ENCODE measurements at regions not wholly inside any gene's neighbourhood (a gene's known extent, or its start where the extent isn't known, plus 50 kb on each side); places are given as distances from the start of the nearest gene placed in this dataset.

GRCh38 chr2:223477318-223477717, 124.8 kb downstream of the SCG2 start:
- no peak overlapping the region for H3K4me3 Mint-ChIP-seq
- ATAC-seq = no peak
- no peak overlapping the region for H3K4me3 ChIP-seq (ENCODE audit: low read length)
- H3K4me1 Mint-ChIP-seq = peaks cover 0 to 2% (median 0%) of the 10 kb centered on the region in 7 donors
- H3K36me3 Mint-ChIP-seq = peaks cover 0 to 3% (median 0%) of the 10 kb centered on the region in 5 donors
- H3K27me3 Mint-ChIP-seq = peaks cover 0 to 6% (median 4%) of the 10 kb centered on the region in 5 donors
- ChIA-PET POLR2A (no interaction called here), CTCF (no interaction called here)
- intact Hi-C loops (cut with micrococcal nuclease) = no loop called here
- H3K9me3 ChIP-seq (ENCODE audit: control insufficient read depth in 2 of 3, low read length in 3 of 3) = no peaks in the 10 kb centered on the region
- DNase-seq = no peak
- peaks cover 0 to 11% (median 4%) of the 10 kb centered on the region in 11 donors for H3K9me3 Mint-ChIP-seq
- no peak overlapping the region for H3K27ac Mint-ChIP-seq
- no peaks in the 10 kb centered on the region for H3K36me3 ChIP-seq (ENCODE audit: control insufficient read depth in 2 of 3, insufficient read depth in 3 of 3, low read length in 3 of 3)
- no peak overlapping the region for H3K27ac ChIP-seq (ENCODE audit: low read depth, low read length)
- no peaks in the 10 kb centered on the region for H3K27me3 ChIP-seq (ENCODE audit: control insufficient read depth in 2 of 2, insufficient read depth in 2 of 2, low read length in 2 of 2)
- H3K4me1 ChIP-seq (ENCODE audit: control insufficient read depth in 2 of 2, insufficient read depth in 2 of 2, low read length in 2 of 2) = no peaks in the 10 kb centered on the region

- Histone ChIP-seq H3K9me3 (ENCODE audit: control insufficient read depth in 2 of 3, low read length in 3 of 3) (no peaks in the 10 kb centered on the region), H3K27me3 (ENCODE audit: control insufficient read depth in 2 of 2, insufficient read depth in 2 of 2, low read length in 2 of 2) (no peaks in the 10 kb centered on the region), H3K27ac (ENCODE audit: low read depth, low read length) (no peak overlapping the region), H3K4me3 (ENCODE audit: low read length) (no peak overlapping the region), H3K36me3 (ENCODE audit: control insufficient read depth in 2 of 3, insufficient read depth in 3 of 3, low read length in 3 of 3) (no peaks in the 10 kb centered on the region), H3K4me1 (ENCODE audit: control insufficient read depth in 2 of 2, insufficient read depth in 2 of 2, low read length in 2 of 2) (no peaks in the 10 kb centered on the region)
- ATAC-seq (no peak), DNase-seq (no peak)
- H3K4me1 Mint-ChIP-seq = no peaks in the 10 kb centered on the region
- no peak overlapping the region for H3K4me3 Mint-ChIP-seq
- intact Hi-C loops (cut with micrococcal nuclease) = no loop called here
- H3K36me3 Mint-ChIP-seq = peaks cover 0 to 3% (median 0%) of the 10 kb centered on the region in 5 donors
- peaks cover 0 to 6% (median 0%) of the 10 kb centered on the region in 5 donors for H3K27me3 Mint-ChIP-seq
- no peak overlapping the region for H3K27ac Mint-ChIP-seq
- CTCF ChIA-PET = no interaction called here
- H3K9me3 Mint-ChIP-seq = peaks cover 0 to 6% (median 0%) of the 10 kb centered on the region in 11 donors
- POLR2A ChIA-PET = no interaction called here
Measured at GRCh38 chr2:223481486-223481885, 120.7 kb downstream of the SCG2 start.

GRCh38 chr2:223486751-223487150, 115.4 kb downstream of the SCG2 start:
- H3K4me3 ChIP-seq (ENCODE audit: low read length) = no peak overlapping the region
- DNase-seq = no peak
- H3K9me3 Mint-ChIP-seq = peaks cover 0 to 7% (median 0%) of the 10 kb centered on the region in 11 donors

GRCh38 chr2:223487214-223487846, 114.8 kb downstream of the SCG2 start:
- CTCF ChIA-PET = no interaction called here

More at GRCh38 chr2:223486751-223487150, 115.4 kb downstream of the SCG2 start:
- no peaks in the 10 kb centered on the region for H3K4me1 Mint-ChIP-seq
- H3K27me3 ChIP-seq (ENCODE audit: control insufficient read depth in 2 of 2, insufficient read depth in 2 of 2, low read length in 2 of 2) = no peaks in the 10 kb centered on the region
- no peak overlapping the region for H3K4me3 Mint-ChIP-seq
- ATAC-seq = no peak
- no peaks in the 10 kb centered on the region for H3K36me3 ChIP-seq (ENCODE audit: control insufficient read depth in 2 of 3, insufficient read depth in 3 of 3, low read length in 3 of 3)
- H3K9me3 ChIP-seq (ENCODE audit: control insufficient read depth in 2 of 3, low read length in 3 of 3) = no peaks in the 10 kb centered on the region
- POLR2A ChIA-PET = no interaction called here
- H3K4me1 ChIP-seq (ENCODE audit: control insufficient read depth in 2 of 2, insufficient read depth in 2 of 2, low read length in 2 of 2) = no peaks in the 10 kb centered on the region
- H3K27ac ChIP-seq (ENCODE audit: low read depth, low read length) = no peak overlapping the region
- intact Hi-C loops (cut with micrococcal nuclease) = no loop called here
- no peak overlapping the region for H3K27ac Mint-ChIP-seq
- no peaks in the 10 kb centered on the region for H3K36me3 Mint-ChIP-seq
- CTCF ChIA-PET = no interaction called here
- H3K27me3 Mint-ChIP-seq = no peaks in the 10 kb centered on the region

GRCh38 chr2:223488814-223489213, 113.3 kb downstream of the SCG2 start:
- intact Hi-C loops (cut with micrococcal nuclease) = no loop called here
- Mint-ChIP-seq H3K27me3 (no peaks in the 10 kb centered on the region), H3K4me1 (no peaks in the 10 kb centered on the region), H3K36me3 (no peaks in the 10 kb centered on the region), H3K4me3 (no peak overlapping the region), H3K27ac (no peak overlapping the region), H3K9me3 (peaks cover 0 to 7% (median 0%) of the 10 kb centered on the region in 11 donors)
- Histone ChIP-seq H3K27ac (ENCODE audit: low read depth, low read length) (no peak overlapping the region), H3K27me3 (ENCODE audit: control insufficient read depth in 2 of 2, insufficient read depth in 2 of 2, low read length in 2 of 2) (no peaks in the 10 kb centered on the region), H3K4me1 (ENCODE audit: control insufficient read depth in 2 of 2, insufficient read depth in 2 of 2, low read length in 2 of 2) (no peaks in the 10 kb centered on the region), H3K4me3 (ENCODE audit: low read length) (no peak overlapping the region), H3K36me3 (ENCODE audit: control insufficient read depth in 2 of 3, insufficient read depth in 3 of 3, low read length in 3 of 3) (no peaks in the 10 kb centered on the region), H3K9me3 (ENCODE audit: control insufficient read depth in 2 of 3, low read length in 3 of 3) (no peaks in the 10 kb centered on the region)
- ATAC-seq (no peak), DNase-seq (no peak)
- CTCF ChIA-PET = no interaction called here
- POLR2A ChIA-PET = interaction anchor here (0.6 kb wide), 1 partner anchor 49 kb away, joined by 3 read pairs; no protein-coding TSS in a partner anchor

More at GRCh38 chr2:223487214-223487846, 114.8 kb downstream of the SCG2 start:
- no peaks in the 10 kb centered on the region for H3K9me3 ChIP-seq (ENCODE audit: control insufficient read depth in 2 of 3, low read length in 3 of 3)
- H3K36me3 ChIP-seq (ENCODE audit: control insufficient read depth in 2 of 3, insufficient read depth in 3 of 3, low read length in 3 of 3) = no peaks in the 10 kb centered on the region
- ATAC-seq (no peak), DNase-seq (no peak)
- POLR2A ChIA-PET = no interaction called here
- Mint-ChIP-seq H3K9me3 (peaks cover 0 to 7% (median 0%) of the 10 kb centered on the region in 11 donors), H3K4me1 (no peaks in the 10 kb centered on the region), H3K27me3 (no peaks in the 10 kb centered on the region), H3K27ac (no peak overlapping the region), H3K36me3 (no peaks in the 10 kb centered on the region), H3K4me3 (no peak overlapping the region)
- H3K27ac ChIP-seq (ENCODE audit: low read depth, low read length) = no peak overlapping the region
- intact Hi-C loops (cut with micrococcal nuclease) = no loop called here
- no peaks in the 10 kb centered on the region for H3K4me1 ChIP-seq (ENCODE audit: control insufficient read depth in 2 of 2, insufficient read depth in 2 of 2, low read length in 2 of 2)
- no peaks in the 10 kb centered on the region for H3K27me3 ChIP-seq (ENCODE audit: control insufficient read depth in 2 of 2, insufficient read depth in 2 of 2, low read length in 2 of 2)
- H3K4me3 ChIP-seq (ENCODE audit: low read length) = no peak overlapping the region

- intact Hi-C loops (cut with micrococcal nuclease) = no loop called here
- Histone ChIP-seq H3K9me3 (ENCODE audit: control insufficient read depth in 2 of 3, low read length in 3 of 3) (no peaks in the 10 kb centered on the region), H3K27ac (ENCODE audit: low read depth, low read length) (no peak overlapping the region), H3K4me1 (ENCODE audit: control insufficient read depth in 2 of 2, insufficient read depth in 2 of 2, low read length in 2 of 2) (no peaks in the 10 kb centered on the region), H3K36me3 (ENCODE audit: control insufficient read depth in 2 of 3, insufficient read depth in 3 of 3, low read length in 3 of 3) (no peaks in the 10 kb centered on the region), H3K27me3 (ENCODE audit: control insufficient read depth in 2 of 2, insufficient read depth in 2 of 2, low read length in 2 of 2) (no peaks in the 10 kb centered on the region), H3K4me3 (ENCODE audit: low read length) (no peak overlapping the region)
- H3K9me3 Mint-ChIP-seq = peaks cover 0 to 7% (median 0%) of the 10 kb centered on the region in 11 donors
- ATAC-seq = no peak
- CTCF ChIA-PET = no interaction called here
- no peak overlapping the region for H3K27ac Mint-ChIP-seq
- H3K27me3 Mint-ChIP-seq = no peaks in the 10 kb centered on the region
- H3K4me3 Mint-ChIP-seq = no peak overlapping the region
- POLR2A ChIA-PET = no interaction called here
- DNase-seq = no peak
- no peaks in the 10 kb centered on the region for H3K36me3 Mint-ChIP-seq
- H3K4me1 Mint-ChIP-seq = no peaks in the 10 kb centered on the region
Measured at GRCh38 chr2:223494496-223494895, 107.7 kb downstream of the SCG2 start.

GRCh38 chr2:223494942-223495341, 107.2 kb downstream of the SCG2 start:
- intact Hi-C loops (cut with micrococcal nuclease) = no loop called here
- Histone ChIP-seq H3K4me1 (ENCODE audit: control insufficient read depth in 2 of 2, insufficient read depth in 2 of 2, low read length in 2 of 2) (no peaks in the 10 kb centered on the region), H3K4me3 (ENCODE audit: low read length) (no peak overlapping the region), H3K9me3 (ENCODE audit: control insufficient read depth in 2 of 3, low read length in 3 of 3) (no peaks in the 10 kb centered on the region), H3K27me3 (ENCODE audit: control insufficient read depth in 2 of 2, insufficient read depth in 2 of 2, low read length in 2 of 2) (no peaks in the 10 kb centered on the region), H3K27ac (ENCODE audit: low read depth, low read length) (no peak overlapping the region), H3K36me3 (ENCODE audit: control insufficient read depth in 2 of 3, insufficient read depth in 3 of 3, low read length in 3 of 3) (no peaks in the 10 kb centered on the region)
- Mint-ChIP-seq H3K27me3 (no peaks in the 10 kb centered on the region), H3K4me1 (no peaks in the 10 kb centered on the region), H3K9me3 (peaks cover 0 to 7% (median 0%) of the 10 kb centered on the region in 11 donors), H3K36me3 (no peaks in the 10 kb centered on the region), H3K4me3 (no peak overlapping the region), H3K27ac (no peak overlapping the region)
- DNase-seq = no peak
- POLR2A ChIA-PET = no interaction called here
- no peak for ATAC-seq
- CTCF ChIA-PET = no interaction called here

All from naive thymus-derived CD4-positive, alpha-beta T cell (primary cell).